ENCODE measurements at regions not wholly inside any gene's neighbourhood (a gene's known extent, or its start where the extent isn't known, plus 50 kb on each side); places are given as distances from the start of the nearest gene placed in this dataset.

- ATAC-seq (ENCODE audit: low FRiP score in 2 of 2): no peak
- 75 to 76% methylated on average over 1 of the region's 1 CpG for WGBS, 2 donors
These were observed 103.8 kb upstream of the PPP3CA start for GRCh38 chr4:101451086-101451485.

GRCh38 chr4:101441446-101441845 lies 94.1 kb upstream of the PPP3CA start:
- no peaks in the 10 kb centered on the region for H3K9me3 ChIP-seq
- TF ChIP-seq POLR2A (IDR thresholded peaks at IDR 0.05): no peak
- no peak for TF ChIP-seq EP300 (IDR thresholded peaks at IDR 0.05)
- no peak overlapping the region for H3K27ac ChIP-seq
- WGBS, 2 donors: 76 to 85% methylated on average over 3 of the region's 3 CpGs
- DNase-seq (no peak), ATAC-seq (ENCODE audit: low FRiP score in 2 of 2) (no peak)
- no peaks in the 10 kb centered on the region for H3K36me3 ChIP-seq
- H3K4me3 ChIP-seq: no peak overlapping the region
- H3K4me1 ChIP-seq: no peaks in the 10 kb centered on the region
- no peaks in the 10 kb centered on the region for H3K27me3 ChIP-seq

More at GRCh38 chr4:101451086-101451485, 103.8 kb upstream of the PPP3CA start:
- DNase-seq: no peak
- Histone ChIP-seq H3K4me1 (no peaks in the 10 kb centered on the region), H3K4me3 (no peak overlapping the region), H3K9me3 (no peaks in the 10 kb centered on the region), H3K27ac (no peak overlapping the region), H3K27me3 (no peaks in the 10 kb centered on the region), H3K36me3 (no peaks in the 10 kb centered on the region)
- no peak for TF ChIP-seq POLR2A (IDR thresholded peaks at IDR 0.05)
- no peak for TF ChIP-seq CTCF (IDR thresholded peaks at IDR 0.05)
- no peak for TF ChIP-seq POLR2AphosphoS5 (IDR thresholded peaks at IDR 0.05)
- no peak for TF ChIP-seq EP300 (IDR thresholded peaks at IDR 0.05)

- TF ChIP-seq POLR2AphosphoS5 (IDR thresholded peaks at IDR 0.05) (no peak), EP300 (IDR thresholded peaks at IDR 0.05) (no peak), CTCF (IDR thresholded peaks at IDR 0.05) (no peak)
- Histone ChIP-seq H3K4me1 (no peaks in the 10 kb centered on the region), H3K27ac (no peak overlapping the region), H3K4me3 (no peak overlapping the region), H3K27me3 (no peaks in the 10 kb centered on the region), H3K9me3 (no peaks in the 10 kb centered on the region), H3K36me3 (no peaks in the 10 kb centered on the region)
- ATAC-seq (ENCODE audit: low FRiP score in 2 of 2): peak in 1 of 2 donors; percentile 44
- WGBS, 2 donors: 66 to 85% methylated on average over 2 of the region's 2 CpGs
- DNase-seq: no peak
These were observed 92.6 kb upstream of the PPP3CA start for GRCh38 chr4:101439926-101440325.

GRCh38 chr4:101421386-101421785 lies 74.1 kb upstream of the PPP3CA start:
- DNase-seq: no peak
- 82 to 87% methylated on average over 2 of the region's 2 CpGs for WGBS, 2 donors
- TF ChIP-seq CTCF (IDR thresholded peaks at IDR 0.05) (no peak), POLR2AphosphoS5 (IDR thresholded peaks at IDR 0.05) (no peak), EP300 (IDR thresholded peaks at IDR 0.05) (no peak), POLR2A (IDR thresholded peaks at IDR 0.05) (no peak)
- Histone ChIP-seq H3K4me3 (no peak overlapping the region), H3K27me3 (no peaks in the 10 kb centered on the region), H3K36me3 (no peaks in the 10 kb centered on the region), H3K27ac (no peak overlapping the region), H3K4me1 (peaks cover 0 to 8% (median 4%) of the 10 kb centered on the region in 4 donors), H3K9me3 (no peaks in the 10 kb centered on the region)
- ATAC-seq (ENCODE audit: low FRiP score in 2 of 2): no peak

GRCh38 chr4:101420661-101421060 lies 73.3 kb upstream of the PPP3CA start:
- no peaks in the 10 kb centered on the region for H3K27me3 ChIP-seq
- TF ChIP-seq POLR2A (IDR thresholded peaks at IDR 0.05) (no peak), POLR2AphosphoS5 (IDR thresholded peaks at IDR 0.05) (no peak), EP300 (IDR thresholded peaks at IDR 0.05) (no peak), CTCF (IDR thresholded peaks at IDR 0.05) (no peak)
- no peak overlapping the region for H3K27ac ChIP-seq
- H3K9me3 ChIP-seq: no peaks in the 10 kb centered on the region
- no peak overlapping the region for H3K4me3 ChIP-seq
- no peaks in the 10 kb centered on the region for H3K36me3 ChIP-seq
- H3K4me1 ChIP-seq: peaks cover 0 to 8% (median 4%) of the 10 kb centered on the region in 4 donors
- ATAC-seq (ENCODE audit: low FRiP score in 2 of 2): no peak
- no peak for DNase-seq
